ENCODE measurements at regions not wholly inside any gene's neighbourhood (a gene's known extent, or its start where the extent isn't known, plus 50 kb on each side); places are given as distances from the start of the nearest gene placed in this dataset.

DNA sequence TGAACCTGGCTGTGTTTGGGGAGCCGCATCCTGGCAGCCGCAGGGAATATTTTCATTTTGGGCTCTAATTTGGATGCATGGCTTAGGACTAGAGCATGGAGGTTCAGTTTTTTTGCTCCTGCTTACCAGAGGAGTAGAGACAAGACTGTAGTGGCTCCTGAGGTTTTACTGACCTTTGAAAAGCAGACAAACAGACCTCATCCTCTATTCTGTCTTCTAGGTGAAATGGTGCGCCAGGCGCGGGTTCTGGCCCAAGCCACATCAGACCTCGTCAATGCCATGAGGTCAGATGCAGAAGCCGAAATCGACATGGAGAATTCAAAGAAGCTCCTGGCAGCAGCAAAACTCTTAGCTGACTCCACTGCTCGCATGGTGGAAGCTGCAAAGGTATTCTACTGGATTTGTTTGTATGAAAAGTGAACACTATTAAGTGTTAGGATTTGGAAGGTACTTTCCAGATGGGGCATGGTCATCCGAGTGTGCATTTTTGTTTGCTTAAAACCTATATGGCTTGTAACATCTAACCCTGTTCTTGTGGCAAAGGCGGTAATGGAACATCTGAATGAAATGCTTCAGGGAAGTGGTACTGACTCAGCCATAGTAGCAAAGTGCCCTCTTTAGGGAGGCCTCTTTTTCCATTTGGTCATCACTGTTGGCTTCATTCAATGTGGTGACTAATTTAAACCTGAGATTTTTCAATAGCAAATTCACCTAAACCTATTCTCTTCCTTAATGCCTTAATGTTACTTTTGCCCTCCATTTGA, 330.7 kb upstream of the TPM1 start:
- intact Hi-C loops (cut with DNase I) = no loop called here

DNA sequence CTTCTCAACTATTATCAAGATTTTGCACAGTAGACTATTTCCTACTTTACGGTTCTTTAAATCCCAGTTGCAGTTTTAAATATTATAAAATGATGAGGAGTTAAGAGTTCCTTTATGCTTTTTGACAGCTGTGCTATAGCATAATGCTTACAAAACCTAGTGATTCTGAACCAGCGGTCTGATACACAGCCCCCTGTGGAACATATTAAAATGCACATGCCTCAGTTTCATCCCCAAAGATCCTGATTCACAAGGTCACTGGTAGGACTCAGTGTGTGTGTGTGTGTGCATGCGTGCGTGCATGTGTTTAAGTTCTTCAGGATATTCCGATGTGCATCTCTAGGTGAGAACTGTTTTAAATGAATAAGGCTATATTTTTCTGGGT, 330.1 kb upstream of the TPM1 start:
- intact Hi-C loops (cut with DNase I) = no loop called here
- DNase-seq = no peak

More for the DNA sequence above, 330.7 kb upstream of the TPM1 start:
- DNase-seq = no peak

DNA sequence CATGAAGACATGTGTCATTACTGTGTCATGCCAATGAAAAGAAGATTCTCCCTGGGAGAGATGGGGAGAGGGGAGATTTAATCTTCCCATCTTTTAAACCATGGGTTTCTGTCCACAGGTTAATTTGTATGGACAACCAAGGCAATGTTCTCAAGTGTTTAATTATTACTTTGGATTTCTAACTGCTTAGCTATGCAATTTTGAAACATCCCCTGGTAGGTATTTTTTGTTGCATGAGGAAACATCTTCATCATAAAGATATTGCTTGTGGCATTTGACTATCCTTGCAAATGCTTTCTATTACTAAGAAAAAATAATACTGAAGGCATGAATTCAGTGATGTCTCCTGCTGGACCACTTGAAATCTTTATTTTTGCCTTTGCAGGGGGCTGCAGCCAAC, 326.6 kb upstream of the TPM1 start:
- intact Hi-C loops (cut with DNase I) = no loop called here
- DNase-seq = no peak

- no peak for DNase-seq
- intact Hi-C loops (cut with DNase I) = no loop called here
Measured at GRCh38 chr15:62717496-62717895, 325.1 kb upstream of the TPM1 start.

- intact Hi-C loops (cut with DNase I) = no loop called here
- DNase-seq = no peak
Measured at GRCh38 chr15:62719316-62719715, 323.2 kb upstream of the TPM1 start.

- intact Hi-C loops (cut with DNase I) = no loop called here
- peak in 1 of 10 donors; percentile 65 for DNase-seq
Measured at GRCh38 chr15:62722237-62722636, 320.3 kb upstream of the TPM1 start.

DNA sequence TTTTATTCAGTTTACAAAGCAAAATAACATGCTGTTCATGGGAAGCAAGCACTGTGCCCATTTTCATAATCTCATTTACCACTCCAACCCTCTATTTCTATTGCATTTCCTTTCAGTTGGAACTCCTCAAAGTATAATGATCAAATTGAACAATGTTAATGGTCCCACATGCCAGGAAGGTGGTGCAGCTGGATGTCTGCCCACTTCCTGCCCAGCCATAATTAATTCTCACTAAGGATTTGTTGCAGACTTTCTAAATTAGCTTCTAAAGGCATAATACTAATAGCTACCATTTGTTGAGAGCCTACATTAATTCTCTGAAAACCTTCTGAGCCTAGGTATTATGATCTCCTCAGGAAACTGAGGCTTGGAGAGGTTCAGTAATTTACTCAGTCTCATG, 316.1 kb upstream of the TPM1 start:
- no peak for DNase-seq
- intact Hi-C loops (cut with DNase I) = no loop called here

DNA sequence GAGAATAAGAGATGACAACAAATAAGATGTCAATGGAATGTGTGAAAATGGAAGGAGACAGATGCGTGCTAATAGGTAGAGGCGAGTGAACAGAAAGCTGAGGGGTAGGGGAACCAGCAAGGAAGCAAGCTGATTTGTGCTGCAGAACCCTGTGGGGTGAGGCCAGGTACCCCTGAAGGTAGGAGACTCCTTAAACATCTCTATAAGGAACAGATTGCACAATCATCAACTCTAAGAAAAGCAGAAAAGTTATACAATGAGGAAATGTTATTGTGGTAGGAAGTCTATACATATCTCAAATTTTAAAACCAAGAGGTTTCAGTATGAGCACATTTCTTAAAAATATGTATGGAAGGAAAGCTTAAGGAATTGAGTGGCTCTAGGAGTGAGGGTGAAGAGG, 315.0 kb upstream of the TPM1 start:
- intact Hi-C loops (cut with DNase I) = no loop called here
- no peak for DNase-seq

DNA sequence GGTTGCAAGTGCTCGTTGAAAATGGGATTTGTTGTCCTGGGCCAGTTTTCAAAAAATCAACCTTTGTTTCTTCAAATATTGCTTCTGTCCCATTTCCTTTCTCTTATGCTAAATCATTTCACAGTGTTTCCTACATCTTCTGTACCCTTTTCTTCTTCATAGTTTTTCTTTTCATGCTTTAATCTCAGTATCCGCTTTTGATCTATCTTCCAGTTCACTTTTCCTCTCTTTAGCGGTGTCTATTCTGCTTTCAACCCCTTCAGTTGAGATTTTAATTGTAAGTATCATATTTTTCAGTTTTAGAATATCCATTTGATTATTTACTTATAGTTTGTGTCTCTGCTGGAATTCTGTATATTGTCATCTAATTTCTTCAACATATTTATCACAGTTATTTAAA, 311.7 kb upstream of the TPM1 start:
- no peak for DNase-seq
- intact Hi-C loops (cut with DNase I) = no loop called here

DNA sequence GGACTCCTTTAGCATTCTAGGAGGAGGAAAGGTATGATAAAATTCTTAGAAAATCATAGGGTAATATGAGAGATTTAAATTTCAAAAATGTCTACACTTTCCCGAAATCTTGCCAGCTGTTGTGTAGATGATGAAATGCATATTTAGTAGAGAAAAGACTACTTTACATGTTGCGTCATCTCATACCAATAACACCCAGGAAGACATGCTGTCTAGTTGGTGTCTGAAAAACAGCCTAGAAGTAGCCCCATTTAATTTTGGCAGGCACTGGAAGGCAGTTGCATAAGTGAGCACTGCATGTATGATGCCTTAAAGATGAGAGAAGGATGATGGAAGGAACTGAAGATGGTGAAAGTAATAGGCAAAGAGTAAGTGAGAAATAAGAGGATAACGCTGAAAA, 310.5 kb upstream of the TPM1 start:
- DNase-seq = no peak
- intact Hi-C loops (cut with DNase I) = no loop called here

- intact Hi-C loops (cut with DNase I) = no loop called here
- DNase-seq = no peak
Measured at GRCh38 chr15:62734706-62735105, 307.8 kb upstream of the TPM1 start.

- DNase-seq = no peak
- intact Hi-C loops (cut with DNase I) = no loop called here
Measured at GRCh38 chr15:62736756-62737155, 305.8 kb upstream of the TPM1 start.

GRCh38 chr15:62737551-62737950, 305.0 kb upstream of the TPM1 start:
- no peak for DNase-seq
- intact Hi-C loops (cut with DNase I) = no loop called here

DNA sequence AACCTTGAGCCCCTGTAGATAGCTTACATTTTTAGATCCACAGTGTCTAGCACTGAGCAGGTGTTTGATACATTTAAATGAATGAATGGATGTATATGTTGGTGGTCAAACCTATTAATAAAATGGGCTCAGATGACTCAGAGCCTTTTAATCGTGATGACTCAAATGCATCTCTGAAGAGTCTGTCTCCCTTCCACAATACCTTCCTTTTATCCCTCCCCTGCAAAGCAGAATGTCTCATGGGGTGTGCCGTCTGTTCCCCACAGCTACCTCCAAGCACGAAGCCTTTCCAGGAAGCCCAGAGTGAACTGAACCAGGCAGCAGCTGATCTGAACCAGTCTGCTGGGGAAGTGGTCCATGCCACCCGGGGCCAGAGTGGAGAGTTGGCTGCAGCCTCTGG, 303.5 kb upstream of the TPM1 start:
- no peak for DNase-seq
- intact Hi-C loops (cut with DNase I) = no loop called here

DNA sequence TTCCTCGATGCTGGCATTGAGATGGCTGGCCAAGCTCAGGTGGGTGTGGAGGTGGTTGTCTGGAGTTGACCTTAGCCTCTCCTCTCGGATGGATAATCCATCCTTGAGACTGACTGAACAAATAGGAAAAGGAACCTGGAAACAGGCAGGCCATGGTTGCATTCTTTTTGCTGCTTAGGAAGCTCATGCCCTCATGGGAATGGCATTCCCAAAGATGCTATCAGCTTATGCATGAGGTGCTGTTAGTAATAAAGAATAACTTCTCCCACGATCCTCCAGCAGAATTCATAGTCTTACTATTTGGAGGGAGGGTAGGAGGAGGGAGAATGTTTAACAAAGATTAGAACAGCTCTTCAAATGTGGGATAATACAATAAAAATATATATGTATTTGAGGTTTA, 303.0 kb upstream of the TPM1 start:
- no peak for DNase-seq
- intact Hi-C loops (cut with DNase I) = no loop called here

- DNase-seq = peak; percentile 51 to 95 (median 73)
- intact Hi-C loops (cut with DNase I) = loop anchor here (5.0 kb wide), 1 partner anchor 348 kb away; the partner anchor contains the start of gene TLN2
Measured at GRCh38 chr15:62740141-62741004, 302.2 kb upstream of the TPM1 start.

GRCh38 chr15:62741106-62741505, 301.4 kb upstream of the TPM1 start:
- no peak for DNase-seq
- intact Hi-C loops (cut with DNase I) = loop anchor here (5.0 kb wide), 1 partner anchor 349 kb away; the partner anchor contains the start of gene TLN2

- intact Hi-C loops (cut with DNase I) = loop anchor here (5.0 kb wide), 1 partner anchor 350 kb away; the partner anchor contains the start of gene TLN2
Measured at GRCh38 chr15:62742409-62743171, 300.0 kb upstream of the TPM1 start.

GRCh38 chr15:62745621-62746225, 296.8 kb upstream of the TPM1 start:
- intact Hi-C loops (cut with DNase I) = no loop called here
- no peak for DNase-seq

More at GRCh38 chr15:62742409-62743171, 300.0 kb upstream of the TPM1 start:
- peak in 8 of 10 donors; percentile 45 to 93 (median 65) for DNase-seq

- DNase-seq = no peak
- intact Hi-C loops (cut with DNase I) = no loop called here
Measured at GRCh38 chr15:62748196-62748595, 294.4 kb upstream of the TPM1 start.

Data from posterior cingulate gyrus (tissue), 11 donors.